Ectodermal cell (in vitro differentiated cells): ENCODE measurements at regions not wholly inside any gene's neighbourhood (a gene's known extent, or its start where the extent isn't known, plus 50 kb on each side); places are given as distances from the start of the nearest gene placed in this dataset.

Experiments
- H3K27ac ChIP-seq: 2 replicates; pipeline ENCODE4 v1.7.0; 2013; ENCODE audit warnings: mild to moderate bottlenecking, low read depth, low read length; ENCODE audit not compliant: insufficient read depth, poor library complexity, severe bottlenecking
- H3K27me3 ChIP-seq: 2 replicates; pipeline ENCODE4 v1.7.0; 2013; ENCODE audit warnings: mild to moderate bottlenecking, low read length; ENCODE audit not compliant: insufficient read depth, control insufficient read depth, poor library complexity, severe bottlenecking
- H3K36me3 ChIP-seq: one replicate; pipeline ENCODE4 v1.7.0; 2013; ENCODE audit warnings: low read length; ENCODE audit not compliant: control insufficient read depth, insufficient read depth
- H3K4me1 ChIP-seq: one replicate; pipeline ENCODE4 v1.7.0; 2013; ENCODE audit warnings: low read length; ENCODE audit not compliant: control insufficient read depth, insufficient read depth
- H3K4me3 ChIP-seq: 2 replicates; pipeline ENCODE4 v1.7.0; 2013; ENCODE audit warnings: low read depth, low read length, control low read depth; ENCODE audit not compliant: insufficient read depth
- H3K9me3 ChIP-seq: 2 replicates; pipeline ENCODE4 v1.7.0; 2013; ENCODE audit warnings: mild to moderate bottlenecking, low read length, moderate library complexity; ENCODE audit not compliant: control insufficient read depth
- WGBS, 2 experiments: methylation state at CpG; one replicate each; pipeline ENCODE4 v1.1.7; 2013; ENCODE audit warnings: missing lambda C conversion rate in 2 of 2; 5-methylcytosine and 5-hydroxymethylcytosine counted together

GRCh38 chr13:61045251-61045650 is 370.4 kb downstream of the PCDH20 start:
- WGBS, 2 experiments, result 88 to 95% methylated on average over 2 of the region's 2 CpGs
- H3K27me3 ChIP-seq, result no peaks in the 10 kb centered on the region
- H3K9me3 ChIP-seq, result no peaks in the 10 kb centered on the region
- no peaks in the 10 kb centered on the region for H3K4me1 ChIP-seq
- no peaks in the 10 kb centered on the region for H3K36me3 ChIP-seq
- H3K27ac ChIP-seq, result no peak overlapping the region
- H3K4me3 ChIP-seq, result no peak overlapping the region

- no peak overlapping the region for H3K27ac ChIP-seq
- no peaks in the 10 kb centered on the region for H3K27me3 ChIP-seq
- no peak overlapping the region for H3K4me3 ChIP-seq
- no peaks in the 10 kb centered on the region for H3K4me1 ChIP-seq
- no peaks in the 10 kb centered on the region for H3K36me3 ChIP-seq
- H3K9me3 ChIP-seq, result no peaks in the 10 kb centered on the region
- WGBS, 2 experiments, result 90 to 94% methylated on average over 2 of the region's 2 CpGs
Observed at GRCh38 chr13:61040181-61040580, 375.5 kb downstream of the PCDH20 start.

- Histone ChIP-seq H3K36me3 (no peaks in the 10 kb centered on the region), H3K27me3 (no peaks in the 10 kb centered on the region), H3K4me3 (no peak overlapping the region), H3K9me3 (no peaks in the 10 kb centered on the region), H3K27ac (no peak overlapping the region), H3K4me1 (no peaks in the 10 kb centered on the region)
- whole genome bisulfite sequencing, 2 experiments, result 89 to 100% methylated on average over 3 to 4 of the region's 4 CpGs
Observed at GRCh38 chr13:61039302-61039701, 376.3 kb downstream of the PCDH20 start.

- Histone ChIP-seq H3K36me3 (no peaks in the 10 kb centered on the region), H3K4me1 (no peaks in the 10 kb centered on the region), H3K4me3 (no peak overlapping the region), H3K9me3 (no peaks in the 10 kb centered on the region), H3K27ac (no peak overlapping the region), H3K27me3 (no peaks in the 10 kb centered on the region)
- whole genome bisulfite sequencing, 2 experiments, result 97 to 100% methylated on average over 4 to 6 of the region's 6 CpGs
Observed at GRCh38 chr13:61036715-61037114, 378.9 kb downstream of the PCDH20 start.

GRCh38 chr13:61030445-61030844 is 385.2 kb downstream of the PCDH20 start:
- H3K27me3 ChIP-seq, result no peaks in the 10 kb centered on the region
- no peaks in the 10 kb centered on the region for H3K4me1 ChIP-seq
- no peak overlapping the region for H3K27ac ChIP-seq
- no peaks in the 10 kb centered on the region for H3K9me3 ChIP-seq
- no peak overlapping the region for H3K4me3 ChIP-seq
- no peaks in the 10 kb centered on the region for H3K36me3 ChIP-seq

- 97% methylated on average over 2 of the region's 2 CpGs; no CpG with 5 or more reads in 1 of the 2 experiments for WGBS, 2 experiments
- H3K36me3 ChIP-seq, result no peaks in the 10 kb centered on the region
- no peaks in the 10 kb centered on the region for H3K4me1 ChIP-seq
- H3K4me3 ChIP-seq, result no peak overlapping the region
- H3K27ac ChIP-seq, result no peak overlapping the region
- H3K27me3 ChIP-seq, result no peaks in the 10 kb centered on the region
- no peaks in the 10 kb centered on the region for H3K9me3 ChIP-seq
Observed at GRCh38 chr13:61029064-61029463, 386.6 kb downstream of the PCDH20 start.

- no peaks in the 10 kb centered on the region for H3K4me1 ChIP-seq
- no peaks in the 10 kb centered on the region for H3K9me3 ChIP-seq
- H3K36me3 ChIP-seq, result no peaks in the 10 kb centered on the region
- H3K4me3 ChIP-seq, result no peak overlapping the region
- H3K27ac ChIP-seq, result no peak overlapping the region
- H3K27me3 ChIP-seq, result no peaks in the 10 kb centered on the region
Observed at GRCh38 chr13:61024046-61024445, 391.6 kb downstream of the PCDH20 start.

- Histone ChIP-seq H3K9me3 (no peaks in the 10 kb centered on the region), H3K27me3 (no peaks in the 10 kb centered on the region), H3K4me3 (no peak overlapping the region), H3K36me3 (no peaks in the 10 kb centered on the region), H3K4me1 (no peaks in the 10 kb centered on the region), H3K27ac (no peak overlapping the region)
- WGBS, 2 experiments, result 94% methylated on average over 1 to 2 of the region's 2 CpGs
Observed at GRCh38 chr13:61021838-61022237, 393.8 kb downstream of the PCDH20 start.

- H3K27ac ChIP-seq, result no peak overlapping the region
- H3K27me3 ChIP-seq, result no peaks in the 10 kb centered on the region
- no peaks in the 10 kb centered on the region for H3K36me3 ChIP-seq
- no peaks in the 10 kb centered on the region for H3K4me1 ChIP-seq
- no peak overlapping the region for H3K4me3 ChIP-seq
- WGBS, 2 experiments, result 85 to 88% methylated on average over 2 of the region's 2 CpGs
- no peaks in the 10 kb centered on the region for H3K9me3 ChIP-seq
Observed at GRCh38 chr13:61013796-61014195, 401.9 kb downstream of the PCDH20 start.

GRCh38 chr13:61010358-61010757 is 405.3 kb downstream of the PCDH20 start:
- Histone ChIP-seq H3K36me3 (no peaks in the 10 kb centered on the region), H3K9me3 (no peaks in the 10 kb centered on the region), H3K27me3 (no peaks in the 10 kb centered on the region), H3K4me3 (no peak overlapping the region), H3K4me1 (no peaks in the 10 kb centered on the region), H3K27ac (no peak overlapping the region)
- 95 to 98% methylated on average over 1 to 2 of the region's 2 CpGs for WGBS, 2 experiments

- H3K27ac ChIP-seq, result no peak overlapping the region
- no peaks in the 10 kb centered on the region for H3K36me3 ChIP-seq
- H3K4me1 ChIP-seq, result no peaks in the 10 kb centered on the region
- H3K27me3 ChIP-seq, result no peaks in the 10 kb centered on the region
- no peaks in the 10 kb centered on the region for H3K9me3 ChIP-seq
- no peak overlapping the region for H3K4me3 ChIP-seq
- 75 to 92% methylated on average over 1 of the region's 1 CpG for WGBS, 2 experiments
Observed at GRCh38 chr13:61002686-61003085, 413.0 kb downstream of the PCDH20 start.
